ENCODE measurements at regions not wholly inside any gene's neighbourhood (a gene's known extent, or its start where the extent isn't known, plus 50 kb on each side); places are given as distances from the start of the nearest gene placed in this dataset.

DNA sequence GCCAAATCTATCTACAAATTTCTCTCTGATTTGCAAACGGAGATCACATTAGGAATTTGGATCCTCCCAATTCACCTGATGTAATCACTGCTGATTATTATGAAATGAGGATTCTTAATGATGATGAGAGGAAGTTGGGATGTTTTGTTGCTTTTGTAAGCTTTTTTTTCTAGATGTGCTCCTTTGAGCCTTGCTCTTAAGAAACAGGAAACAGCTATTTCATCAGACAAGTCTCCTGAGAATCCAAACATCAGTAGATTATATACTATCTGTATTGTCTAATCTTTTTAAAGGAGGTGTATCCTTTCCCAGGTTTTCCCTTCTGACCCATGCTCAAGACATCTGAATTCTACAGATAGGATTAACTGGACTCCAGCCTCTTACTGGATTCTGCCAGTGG, 73.3 kb downstream of the KIF2B start:
- no peak for TF ChIP-seq CTCF (conservative IDR thresholded peaks at IDR 0.05; ENCODE audit: low read depth, low read length)
- TF ChIP-seq EZH2phosphoT487 (IDR thresholded peaks at IDR 0.05; ENCODE audit: borderline replicate concordance, low read length): no peak
- no peak for TF ChIP-seq EZH2 (IDR thresholded peaks at IDR 0.05; ENCODE audit: low read length, unreplicated experiment)
